Fibroblast of skin of left biceps (primary cell): ENCODE measurements at regions not wholly inside any gene's neighbourhood (a gene's known extent, or its start where the extent isn't known, plus 50 kb on each side); places are given as distances from the start of the nearest gene placed in this dataset.

ENCODE experiments used
- DNase-seq, 2 experiments: peaks; one replicate each; pipeline ENCODE4 v3.0.0-alpha.2; 2013; ENCODE audit warnings: low read depth in 2 of 2

GRCh38 chr10:113259576-113260226, 293.2 kb upstream of the HABP2 start:
- no peak for DNase-seq

- DNase-seq, result no peak
Observed at GRCh38 chr10:113261161-113261560, 291.7 kb upstream of the HABP2 start.

- DNase-seq, result no peak
Observed at GRCh38 chr10:113261611-113262091, 291.2 kb upstream of the HABP2 start.

- no peak for DNase-seq
Observed at GRCh38 chr10:113263056-113263455, 289.8 kb upstream of the HABP2 start.

GRCh38 chr10:113264333-113265131, 288.3 kb upstream of the HABP2 start:
- DNase-seq, result no peak

- DNase-seq, result no peak
Observed at GRCh38 chr10:113266147-113266546, 286.7 kb upstream of the HABP2 start.

- DNase-seq, result no peak
Observed at GRCh38 chr10:113267619-113268562, 285.0 kb upstream of the HABP2 start.

- no peak for DNase-seq
Observed at GRCh38 chr10:113269333-113269732, 283.5 kb upstream of the HABP2 start.

- no peak for DNase-seq
Observed at GRCh38 chr10:113272511-113272910, 280.3 kb upstream of the HABP2 start.

- DNase-seq, result no peak
Observed at GRCh38 chr10:113273181-113274163, 279.4 kb upstream of the HABP2 start.

- peak; percentile 44 to 55 for DNase-seq
Observed at GRCh38 chr10:113274176-113274829, 278.6 kb upstream of the HABP2 start.

- no peak for DNase-seq
Observed at GRCh38 chr10:113278221-113278620, 274.6 kb upstream of the HABP2 start.

GRCh38 chr10:113278664-113279063, 274.2 kb upstream of the HABP2 start:
- DNase-seq, result no peak

- no peak for DNase-seq
Observed at GRCh38 chr10:113279262-113279661, 273.6 kb upstream of the HABP2 start.

GRCh38 chr10:113282564-113282963, 270.3 kb upstream of the HABP2 start:
- no peak for DNase-seq

- no peak for DNase-seq
Observed at GRCh38 chr10:113283189-113283588, 269.7 kb upstream of the HABP2 start.

- no peak for DNase-seq
Observed at GRCh38 chr10:113284635-113285034, 268.2 kb upstream of the HABP2 start.

GRCh38 chr10:113285305-113285704, 267.5 kb upstream of the HABP2 start:
- DNase-seq, result no peak

GRCh38 chr10:113287592-113287991, 265.3 kb upstream of the HABP2 start:
- DNase-seq, result no peak

- no peak for DNase-seq
Observed at GRCh38 chr10:113290137-113290536, 262.7 kb upstream of the HABP2 start.
